ENCODE measurements at regions not wholly inside any gene's neighbourhood (a gene's known extent, or its start where the extent isn't known, plus 50 kb on each side); places are given as distances from the start of the nearest gene placed in this dataset.

GRCh38 chr6:109299776-109300564 is 82.3 kb downstream of the CD164 start:
- Mint-ChIP-seq H3K27ac (no peak overlapping the region), H3K9me3 (no peaks in the 10 kb centered on the region), H3K4me3 (no peak overlapping the region), H3K36me3 (ENCODE audit: low read depth) (no peaks in the 10 kb centered on the region), H3K27me3 (peaks cover 4% of the 10 kb centered on the region), H3K4me1 (ENCODE audit: low read depth) (peaks cover 15% of the 10 kb centered on the region)

- Mint-ChIP-seq H3K4me1 (ENCODE audit: low read depth) (peaks cover 7% of the 10 kb centered on the region), H3K4me3 (no peak overlapping the region), H3K27me3 (peaks cover 4% of the 10 kb centered on the region)
Observed at GRCh38 chr6:109299265-109299607, 83.0 kb downstream of the CD164 start.

GRCh38 chr6:109298605-109299264 is 83.5 kb downstream of the CD164 start:
- no peaks in the 10 kb centered on the region for H3K36me3 Mint-ChIP-seq (ENCODE audit: low read depth)
- H3K4me1 Mint-ChIP-seq (ENCODE audit: low read depth), result peaks cover 2% of the 10 kb centered on the region
- H3K27me3 Mint-ChIP-seq, result peaks cover 4% of the 10 kb centered on the region
- H3K4me3 Mint-ChIP-seq, result no peak overlapping the region
- no peak overlapping the region for H3K27ac Mint-ChIP-seq
- no peaks in the 10 kb centered on the region for H3K9me3 Mint-ChIP-seq

More at GRCh38 chr6:109299265-109299607, 83.0 kb downstream of the CD164 start:
- no peak overlapping the region for H3K27ac Mint-ChIP-seq
- H3K36me3 Mint-ChIP-seq (ENCODE audit: low read depth), result no peaks in the 10 kb centered on the region
- H3K9me3 Mint-ChIP-seq, result no peaks in the 10 kb centered on the region

GRCh38 chr6:109297406-109298110 is 84.7 kb downstream of the CD164 start:
- Mint-ChIP-seq H3K27me3 (peaks cover 4% of the 10 kb centered on the region), H3K4me3 (no peak overlapping the region)

GRCh38 chr6:109296971-109297372 is 85.3 kb downstream of the CD164 start:
- H3K27me3 Mint-ChIP-seq, result peaks cover 4% of the 10 kb centered on the region
- no peaks in the 10 kb centered on the region for H3K9me3 Mint-ChIP-seq
- no peaks in the 10 kb centered on the region for H3K36me3 Mint-ChIP-seq (ENCODE audit: low read depth)
- no peaks in the 10 kb centered on the region for H3K4me1 Mint-ChIP-seq (ENCODE audit: low read depth)
- H3K27ac Mint-ChIP-seq, result no peak overlapping the region
- no peak overlapping the region for H3K4me3 Mint-ChIP-seq

More at GRCh38 chr6:109297406-109298110, 84.7 kb downstream of the CD164 start:
- no peaks in the 10 kb centered on the region for H3K9me3 Mint-ChIP-seq
- no peaks in the 10 kb centered on the region for H3K4me1 Mint-ChIP-seq (ENCODE audit: low read depth)
- no peak overlapping the region for H3K27ac Mint-ChIP-seq
- no peaks in the 10 kb centered on the region for H3K36me3 Mint-ChIP-seq (ENCODE audit: low read depth)

GRCh38 chr6:109296452-109296851 is 85.8 kb downstream of the CD164 start:
- Mint-ChIP-seq H3K27me3 (peaks cover under 1% of the 10 kb centered on the region), H3K9me3 (no peaks in the 10 kb centered on the region), H3K27ac (no peak overlapping the region), H3K4me3 (no peak overlapping the region), H3K36me3 (ENCODE audit: low read depth) (no peaks in the 10 kb centered on the region), H3K4me1 (ENCODE audit: low read depth) (no peaks in the 10 kb centered on the region)

GRCh38 chr6:109295774-109296156 is 86.5 kb downstream of the CD164 start:
- H3K4me1 Mint-ChIP-seq (ENCODE audit: low read depth), result no peaks in the 10 kb centered on the region
- H3K27me3 Mint-ChIP-seq, result no peaks in the 10 kb centered on the region
- no peaks in the 10 kb centered on the region for H3K9me3 Mint-ChIP-seq
- no peaks in the 10 kb centered on the region for H3K36me3 Mint-ChIP-seq (ENCODE audit: low read depth)
- H3K27ac Mint-ChIP-seq, result no peak overlapping the region
- H3K4me3 Mint-ChIP-seq, result no peak overlapping the region

GRCh38 chr6:109295109-109295773 is 87.0 kb downstream of the CD164 start:
- no peaks in the 10 kb centered on the region for H3K27me3 Mint-ChIP-seq
- no peak overlapping the region for H3K27ac Mint-ChIP-seq
- H3K4me3 Mint-ChIP-seq, result no peak overlapping the region
- H3K4me1 Mint-ChIP-seq (ENCODE audit: low read depth), result no peaks in the 10 kb centered on the region
- H3K9me3 Mint-ChIP-seq, result no peaks in the 10 kb centered on the region
- H3K36me3 Mint-ChIP-seq (ENCODE audit: low read depth), result no peaks in the 10 kb centered on the region

GRCh38 chr6:109292983-109293586 is 89.2 kb downstream of the CD164 start:
- Mint-ChIP-seq H3K4me1 (ENCODE audit: low read depth) (no peaks in the 10 kb centered on the region), H3K27ac (no peak overlapping the region), H3K4me3 (no peak overlapping the region), H3K36me3 (ENCODE audit: low read depth) (no peaks in the 10 kb centered on the region), H3K27me3 (no peaks in the 10 kb centered on the region), H3K9me3 (no peaks in the 10 kb centered on the region)

GRCh38 chr6:109292420-109292819 is 89.8 kb downstream of the CD164 start:
- Mint-ChIP-seq H3K27me3 (no peaks in the 10 kb centered on the region), H3K9me3 (no peaks in the 10 kb centered on the region)

GRCh38 chr6:109291902-109292301 is 90.4 kb downstream of the CD164 start:
- H3K4me3 Mint-ChIP-seq, result no peak overlapping the region
- no peaks in the 10 kb centered on the region for H3K36me3 Mint-ChIP-seq (ENCODE audit: low read depth)
- no peak overlapping the region for H3K27ac Mint-ChIP-seq
- H3K4me1 Mint-ChIP-seq (ENCODE audit: low read depth), result no peaks in the 10 kb centered on the region
- no peaks in the 10 kb centered on the region for H3K27me3 Mint-ChIP-seq
- H3K9me3 Mint-ChIP-seq, result no peaks in the 10 kb centered on the region

More at GRCh38 chr6:109292420-109292819, 89.8 kb downstream of the CD164 start:
- Mint-ChIP-seq H3K4me3 (no peak overlapping the region), H3K36me3 (ENCODE audit: low read depth) (no peaks in the 10 kb centered on the region), H3K27ac (no peak overlapping the region), H3K4me1 (ENCODE audit: low read depth) (no peaks in the 10 kb centered on the region)

GRCh38 chr6:109290143-109290931 is 91.9 kb downstream of the CD164 start:
- Mint-ChIP-seq H3K27ac (no peak overlapping the region), H3K9me3 (no peaks in the 10 kb centered on the region), H3K27me3 (no peaks in the 10 kb centered on the region), H3K4me1 (ENCODE audit: low read depth) (no peaks in the 10 kb centered on the region), H3K4me3 (no peak overlapping the region), H3K36me3 (ENCODE audit: low read depth) (no peaks in the 10 kb centered on the region)

GRCh38 chr6:109285366-109285765 is 96.9 kb downstream of the CD164 start:
- no peak overlapping the region for H3K4me3 Mint-ChIP-seq
- H3K27ac Mint-ChIP-seq, result no peak overlapping the region
- no peaks in the 10 kb centered on the region for H3K36me3 Mint-ChIP-seq (ENCODE audit: low read depth)
- no peaks in the 10 kb centered on the region for H3K27me3 Mint-ChIP-seq
- H3K4me1 Mint-ChIP-seq (ENCODE audit: low read depth), result no peaks in the 10 kb centered on the region
- no peaks in the 10 kb centered on the region for H3K9me3 Mint-ChIP-seq

- H3K27ac Mint-ChIP-seq, result no peak overlapping the region
- H3K4me1 Mint-ChIP-seq (ENCODE audit: low read depth), result no peaks in the 10 kb centered on the region
- no peaks in the 10 kb centered on the region for H3K36me3 Mint-ChIP-seq (ENCODE audit: low read depth)
Observed at GRCh38 chr6:109284675-109285074, 97.6 kb downstream of the CD164 start.

More at GRCh38 chr6:109284675-109285074, 97.6 kb downstream of the CD164 start:
- H3K9me3 Mint-ChIP-seq, result no peaks in the 10 kb centered on the region
- no peaks in the 10 kb centered on the region for H3K27me3 Mint-ChIP-seq
- H3K4me3 Mint-ChIP-seq, result no peak overlapping the region
